ENCODE measurements at regions not wholly inside any gene's neighbourhood (a gene's known extent, or its start where the extent isn't known, plus 50 kb on each side); places are given as distances from the start of the nearest gene placed in this dataset.
"Not testable (repeated sequence)": the region's sequence is repeated elsewhere in the genome, so short reads cannot be mapped to it uniquely, and the experiment has no call there.

DNA sequence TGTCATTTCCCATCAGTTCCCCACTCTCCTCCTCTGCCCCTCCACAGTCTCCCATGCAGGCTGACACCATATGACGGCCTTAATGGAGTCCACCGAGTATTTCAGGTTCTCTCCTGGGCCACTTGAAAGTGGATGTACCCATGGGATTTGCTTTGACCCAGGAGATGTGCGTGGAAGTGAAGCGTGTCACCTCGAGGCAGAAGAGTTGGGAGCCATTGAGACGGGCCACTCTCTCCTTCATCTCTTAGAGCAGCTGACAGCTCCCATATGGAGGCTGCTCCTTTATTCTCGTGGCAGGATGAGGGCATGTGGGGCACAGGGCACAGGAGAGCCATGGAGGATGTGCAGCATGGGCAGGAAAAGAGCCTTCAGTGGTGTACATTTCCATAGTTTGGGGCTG lies 144.7 kb upstream of the CRYM start:
- not testable (repeated sequence) for H3K4me3 ChIP-seq (ENCODE audit: low read depth, low read length); DNase-seq (ENCODE audit: low read depth)

- DNase-seq (ENCODE audit: low read depth); H3K4me3 ChIP-seq (ENCODE audit: low read depth, low read length): not testable (repeated sequence)
Measured at GRCh38 chr16:21404699-21405098, 126.6 kb upstream of the CRYM start.

DNA sequence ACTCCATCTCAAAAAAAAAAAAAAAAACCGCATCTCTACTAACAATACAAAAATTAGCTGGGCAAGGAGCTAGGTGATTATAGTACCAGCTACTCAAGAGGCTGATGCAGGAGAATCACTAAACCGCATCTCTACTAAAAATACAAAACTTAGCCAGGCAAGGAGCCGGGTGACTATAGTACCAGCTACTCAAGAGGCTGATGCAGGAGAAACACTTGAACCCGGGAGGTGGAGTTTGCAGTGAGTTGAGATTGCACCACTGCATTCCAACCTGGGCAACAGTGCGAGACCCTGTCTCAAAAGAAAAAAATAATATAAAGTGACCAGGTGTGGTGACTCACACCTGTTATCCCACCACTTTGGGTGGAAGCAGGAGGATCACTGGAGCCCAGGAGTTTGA lies 119.8 kb upstream of the CRYM start:
- not testable (repeated sequence) for DNase-seq (ENCODE audit: low read depth)

DNA sequence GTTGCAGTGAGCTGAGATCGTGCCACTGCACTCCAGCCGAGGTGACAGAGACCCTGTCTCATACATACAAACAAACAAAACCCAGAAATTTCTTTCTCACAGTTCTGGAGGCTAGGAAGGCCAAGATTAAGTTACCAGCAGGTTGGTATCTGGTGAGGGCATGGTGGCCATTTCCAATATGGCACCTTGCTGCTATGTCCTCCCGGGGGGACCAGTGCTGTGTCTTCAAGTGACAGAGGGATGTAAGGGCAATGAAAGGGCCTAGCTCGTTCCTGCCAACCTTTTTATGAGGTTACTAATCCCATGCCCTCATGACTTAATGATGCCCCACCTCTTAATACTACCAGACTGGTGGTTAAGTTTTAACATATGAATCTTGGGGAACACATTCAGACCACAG lies 118.5 kb upstream of the CRYM start:
- not testable (repeated sequence) for DNase-seq (ENCODE audit: low read depth); H3K4me3 ChIP-seq (ENCODE audit: low read depth, low read length)

More for the DNA sequence above, 119.8 kb upstream of the CRYM start:
- not testable (repeated sequence) for H3K4me3 ChIP-seq (ENCODE audit: low read depth, low read length)

GRCh38 chr16:21390634-21391033 lies 112.5 kb upstream of the CRYM start:
- H3K4me3 ChIP-seq (ENCODE audit: low read depth, low read length); DNase-seq (ENCODE audit: low read depth): not testable (repeated sequence)

DNA sequence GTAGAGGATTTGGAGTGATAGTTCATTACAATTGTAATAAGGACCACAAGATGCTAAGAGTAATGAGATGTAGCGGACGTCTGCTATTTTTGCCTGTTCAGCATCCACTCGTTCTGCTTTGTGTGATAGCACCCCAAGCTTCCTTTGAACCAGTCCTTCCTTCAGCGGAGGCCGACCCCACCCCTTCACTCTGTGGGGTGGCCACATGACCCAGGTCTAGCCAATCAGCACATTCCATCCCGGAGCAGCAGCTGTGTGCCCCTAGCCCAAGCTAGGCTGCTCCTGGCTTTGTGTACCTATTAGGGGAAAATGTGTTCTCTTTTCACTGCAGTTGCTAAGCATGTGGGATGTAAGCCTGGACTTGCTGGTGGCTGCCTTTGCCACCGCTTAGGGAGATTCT lies 111.8 kb upstream of the CRYM start:
- not testable (repeated sequence) for DNase-seq (ENCODE audit: low read depth); H3K4me3 ChIP-seq (ENCODE audit: low read depth, low read length)

GRCh38 chr16:21387757-21388156 lies 109.7 kb upstream of the CRYM start:
- not testable (repeated sequence) for DNase-seq (ENCODE audit: low read depth); H3K4me3 ChIP-seq (ENCODE audit: low read depth, low read length)

DNA sequence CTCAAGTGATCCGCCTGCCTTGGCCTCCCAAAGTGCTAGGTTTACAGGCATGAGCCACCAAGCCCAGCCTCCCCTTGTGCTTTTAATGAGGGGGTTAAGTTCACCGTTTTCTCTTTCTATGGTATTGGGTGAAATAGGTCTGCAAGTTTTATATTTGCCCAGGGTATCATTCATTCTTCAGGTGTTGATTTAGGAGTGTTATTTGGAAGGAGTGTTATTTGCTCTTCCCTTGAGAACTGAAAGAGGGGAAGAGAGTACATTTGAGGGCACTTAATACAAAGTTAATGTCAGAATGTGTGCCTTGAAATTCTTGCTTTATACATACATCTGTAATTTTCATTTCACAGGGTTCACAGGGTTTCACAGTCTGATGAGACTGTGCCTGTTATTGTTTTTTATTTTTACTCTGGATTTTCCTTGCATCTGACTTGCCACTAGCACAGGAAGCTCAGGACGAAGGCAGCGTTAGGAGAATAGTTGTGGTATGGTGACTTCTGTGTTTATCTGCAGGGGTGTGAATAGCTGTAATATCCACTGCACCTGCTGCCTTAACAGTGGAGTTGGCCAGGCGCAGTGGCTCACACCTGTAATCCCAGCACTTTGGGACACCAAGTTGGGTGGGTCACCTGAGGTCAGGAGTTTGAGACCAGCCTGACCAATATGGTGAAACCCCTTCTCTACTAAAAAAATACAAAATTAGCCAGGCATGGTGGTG lies 108.3 kb upstream of the CRYM start:
- DNase-seq (ENCODE audit: low read depth); H3K4me3 ChIP-seq (ENCODE audit: low read depth, low read length): not testable (repeated sequence)

DNA sequence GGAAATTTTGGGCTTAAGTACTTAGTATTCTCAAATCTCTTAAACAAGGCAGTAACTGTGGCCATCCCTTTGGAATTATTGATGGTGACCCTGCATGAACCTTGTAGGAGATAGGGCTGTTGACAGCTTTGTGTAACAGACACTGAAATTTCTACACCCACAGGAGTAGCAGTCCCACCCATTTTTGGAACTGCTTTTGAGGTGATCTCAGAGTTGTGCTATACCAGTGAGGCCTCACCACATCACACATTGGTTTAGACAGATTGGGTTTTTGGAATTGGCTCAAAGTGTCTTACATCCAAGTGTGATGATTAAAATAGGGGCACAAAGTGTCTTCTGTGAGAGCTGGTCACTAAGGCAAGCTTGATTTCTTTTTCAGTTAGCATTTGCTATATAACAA lies 105.6 kb upstream of the CRYM start:
- DNase-seq (ENCODE audit: low read depth); H3K4me3 ChIP-seq (ENCODE audit: low read depth, low read length): not testable (repeated sequence)

DNA sequence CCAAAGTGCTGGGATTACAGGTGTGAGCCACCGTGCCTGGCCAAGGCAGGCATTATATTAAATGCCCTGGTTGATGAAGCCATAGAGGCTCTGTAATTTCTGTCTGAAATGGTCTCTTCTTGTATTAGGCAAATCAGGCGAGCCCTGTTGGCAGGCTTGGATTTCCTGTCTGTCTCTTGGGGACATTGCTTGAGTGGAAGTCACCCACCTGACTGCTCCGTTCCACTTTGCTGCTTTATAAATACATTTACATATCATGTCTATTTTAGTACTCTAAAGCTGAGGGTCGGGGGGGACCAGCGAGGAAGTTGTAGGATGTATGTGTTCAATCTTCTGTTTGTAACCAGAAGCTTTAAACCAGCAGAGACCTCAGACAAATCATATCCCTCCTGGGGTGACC lies 101.6 kb upstream of the CRYM start:
- not testable (repeated sequence) for H3K4me3 ChIP-seq (ENCODE audit: low read depth, low read length); DNase-seq (ENCODE audit: low read depth)

GRCh38 chr16:21376196-21376899 lies 98.3 kb upstream of the CRYM start:
- DNase-seq (ENCODE audit: low read depth); H3K4me3 ChIP-seq (ENCODE audit: low read depth, low read length): not testable (repeated sequence)

DNA sequence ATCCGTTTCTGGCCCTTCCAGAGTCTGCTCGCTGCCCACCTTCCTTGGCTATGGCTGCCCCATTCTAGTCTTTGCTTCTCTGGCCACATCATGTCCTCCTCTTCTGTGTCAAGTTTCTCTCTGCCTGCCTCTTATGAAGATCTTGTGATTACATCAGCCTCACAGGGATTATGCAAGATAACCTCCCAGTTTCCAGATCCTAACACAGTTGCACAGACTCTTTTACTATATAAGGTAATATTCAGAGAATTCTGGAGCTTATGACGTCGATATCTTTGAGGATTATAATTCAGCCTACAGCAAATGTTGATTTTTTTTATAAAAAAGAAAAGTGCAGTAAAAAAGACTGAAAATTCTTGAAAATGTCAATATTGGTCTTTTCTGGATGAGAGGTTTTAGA lies 97.2 kb upstream of the CRYM start:
- DNase-seq (ENCODE audit: low read depth) = peak; percentile 46
- H3K4me3 ChIP-seq (ENCODE audit: low read depth, low read length) = not testable (repeated sequence)

DNA sequence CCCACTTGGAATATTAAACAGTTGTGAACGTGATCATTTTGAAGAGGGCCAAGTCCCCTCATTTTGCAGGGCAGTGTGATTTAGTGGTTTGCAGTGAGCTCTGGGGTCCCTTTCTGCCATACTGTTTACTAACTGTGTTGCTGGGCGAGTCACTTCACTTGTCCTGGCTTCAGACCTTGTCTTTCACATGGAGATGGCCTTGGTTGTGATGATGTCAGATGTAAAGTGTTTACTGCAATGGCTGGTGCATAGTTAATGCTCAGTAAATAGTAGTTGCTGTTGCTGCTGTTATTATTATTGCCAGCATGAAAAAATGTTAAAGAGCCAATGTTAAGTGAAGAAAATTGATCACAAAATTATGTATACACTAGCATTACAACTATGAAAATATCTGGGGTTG lies 95.4 kb upstream of the CRYM start:
- DNase-seq (ENCODE audit: low read depth); H3K4me3 ChIP-seq (ENCODE audit: low read depth, low read length): not testable (repeated sequence)

GRCh38 chr16:21372862-21373261 lies 94.8 kb upstream of the CRYM start:
- not testable (repeated sequence) for H3K4me3 ChIP-seq (ENCODE audit: low read depth, low read length); DNase-seq (ENCODE audit: low read depth)

GRCh38 chr16:21372162-21372835 lies 94.2 kb upstream of the CRYM start:
- not testable (repeated sequence) for H3K4me3 ChIP-seq (ENCODE audit: low read depth, low read length); DNase-seq (ENCODE audit: low read depth)

DNA sequence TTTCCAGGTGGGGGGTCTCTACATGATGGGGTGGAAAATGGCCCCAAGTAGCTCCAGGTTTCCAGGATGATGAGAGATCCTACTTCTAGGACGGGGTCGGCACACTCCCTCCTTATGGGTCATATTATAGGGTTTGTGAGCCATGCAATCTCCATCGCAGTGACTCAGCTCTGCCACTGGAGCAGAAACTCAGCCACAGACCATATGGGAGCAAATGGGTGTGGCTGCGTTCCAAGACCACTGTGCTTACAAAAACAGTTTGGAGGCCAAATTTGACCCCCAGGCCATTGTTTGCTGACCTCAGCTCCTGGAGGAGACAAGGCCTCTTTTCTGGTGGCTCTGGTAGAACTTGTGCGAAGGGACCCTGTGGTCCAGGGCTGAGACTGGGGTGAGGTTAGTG lies 92.7 kb upstream of the CRYM start:
- DNase-seq (ENCODE audit: low read depth) = peak; percentile 35
- not testable (repeated sequence) for H3K4me3 ChIP-seq (ENCODE audit: low read depth, low read length)

DNA sequence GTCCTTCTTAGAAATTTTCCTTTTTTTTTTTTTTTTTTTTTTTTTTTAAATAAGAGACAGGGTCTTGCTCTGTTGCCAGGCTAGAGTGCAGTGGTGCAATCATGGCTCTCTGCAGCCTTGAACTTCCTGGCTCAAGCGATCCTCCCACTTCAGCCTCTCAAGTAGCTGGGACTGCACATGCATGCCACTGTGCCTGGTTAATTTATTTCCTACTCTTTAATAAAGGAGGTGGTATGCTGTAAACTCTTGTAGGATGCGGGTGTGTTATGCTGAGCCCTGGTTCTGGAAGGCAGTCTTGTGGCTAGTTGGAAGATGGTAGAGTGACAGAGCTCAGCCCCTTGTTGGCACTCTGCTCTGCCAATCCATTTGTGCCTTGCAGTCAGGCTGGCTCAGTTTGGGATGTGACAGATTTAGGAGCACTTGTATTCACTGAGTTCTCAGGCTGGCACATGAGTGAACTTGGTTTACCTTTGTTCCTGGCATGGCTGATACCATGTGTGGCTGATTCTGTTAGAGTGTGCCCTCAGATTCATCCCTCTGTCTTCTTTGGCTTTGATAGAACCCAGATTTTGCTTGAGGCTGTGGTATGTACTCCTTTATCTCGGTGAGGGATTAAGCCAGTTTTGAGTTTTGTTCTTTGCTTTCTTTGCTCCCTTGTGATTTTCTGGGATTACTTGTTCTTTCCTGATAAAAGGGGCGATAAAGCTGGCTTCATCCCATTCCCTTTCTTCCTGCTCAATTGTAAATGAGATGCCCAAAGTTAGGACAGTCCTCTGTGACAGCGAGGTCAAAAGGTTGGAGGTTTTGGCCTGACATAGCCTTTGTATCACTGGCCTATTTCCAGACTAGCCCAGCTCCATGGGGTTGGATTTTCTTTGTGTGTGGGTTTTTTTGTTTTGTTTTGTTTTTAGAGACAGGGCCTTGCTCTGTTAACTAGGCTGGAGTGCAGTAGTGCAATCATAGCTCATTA lies 91.2 kb upstream of the CRYM start:
- DNase-seq (ENCODE audit: low read depth) = peak; percentile 9
- H3K4me3 ChIP-seq (ENCODE audit: low read depth, low read length) = not testable (repeated sequence)

- H3K4me3 ChIP-seq (ENCODE audit: low read depth, low read length); DNase-seq (ENCODE audit: low read depth): not testable (repeated sequence)
Measured at GRCh38 chr16:21367733-21368421, 89.8 kb upstream of the CRYM start.

Measured in fibroblast of villous mesenchyme (primary cell).